Endothelial cell of umbilical vein (primary cell): ENCODE measurements at regions not wholly inside any gene's neighbourhood (a gene's known extent, or its start where the extent isn't known, plus 50 kb on each side); places are given as distances from the start of the nearest gene placed in this dataset.

ENCODE experiments used
- EZH2 ChIP-seq: IDR thresholded peaks from 2 replicates; pipeline ENCODE4 v1.6.1; 2012; ENCODE audit warnings: borderline replicate concordance, low read depth, mild to moderate bottlenecking, moderate library complexity, low read length, inconsistent platforms; ENCODE audit not compliant: severe bottlenecking
- GATA2 ChIP-seq: IDR thresholded peaks from 2 replicates; pipeline ENCODE4 v1.7.0; 2011; ENCODE audit warnings: low read depth, mild to moderate bottlenecking, moderate library complexity, mixed read lengths, low read length; ENCODE audit not compliant: insufficient read length, insufficient read depth
- POLR2A ChIP-seq: IDR thresholded peaks from 2 replicates; pipeline ENCODE4 v1.6.1; 2012; ENCODE audit warnings: low read depth, mild to moderate bottlenecking, control low read depth, low read length
- POLR2AphosphoS5 ChIP-seq: IDR thresholded peaks from 2 replicates; pipeline ENCODE4 v1.6.1; 2012; ENCODE audit warnings: low read depth, mild to moderate bottlenecking, control low read depth, low read length, moderate library complexity; ENCODE audit not compliant: insufficient read depth
- TF ChIP-seq, protein P1 (sequence below), 2 donors: IDR thresholded peaks; 1 replicate in 1 of 2; 2 replicates in 1 of 2; pipeline ENCODE4 v1.5.1; 2011; ENCODE audit warnings: low read length in 2 of 2, mild to moderate bottlenecking in 2 of 2, moderate library complexity in 2 of 2, control low read depth in 1 of 2, inconsistent platforms in 1 of 2, low read depth in 1 of 2; ENCODE audit not compliant: insufficient read depth in 1 of 2; ENCODE audit errors: extremely low read depth in 1 of 2
- TF ChIP-seq, protein P2 (sequence below): IDR thresholded peaks from 2 replicates; pipeline ENCODE4 v1.6.1; 2011; ENCODE audit not compliant: insufficient read depth, insufficient read length

DNA sequence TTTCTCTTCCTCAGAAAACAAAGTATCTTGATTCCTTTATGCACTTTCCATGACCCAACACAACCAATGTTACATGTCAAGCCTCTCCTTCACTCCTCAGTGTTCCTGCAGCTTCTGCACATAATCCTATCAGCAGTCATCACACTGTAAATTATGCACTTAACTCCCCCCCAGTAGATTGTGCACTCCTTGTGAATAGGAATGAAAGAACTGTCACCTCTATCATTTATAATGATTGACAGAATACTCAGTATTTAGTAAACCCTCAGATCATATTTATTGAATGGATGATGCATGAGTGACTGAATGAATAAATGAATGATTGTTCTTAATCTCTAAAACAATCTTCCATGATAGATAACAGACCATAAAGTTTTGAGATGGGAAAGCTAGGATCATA lies 253.3 kb downstream of the HS3ST1 start:
- TF ChIP-seq, protein P1, sequence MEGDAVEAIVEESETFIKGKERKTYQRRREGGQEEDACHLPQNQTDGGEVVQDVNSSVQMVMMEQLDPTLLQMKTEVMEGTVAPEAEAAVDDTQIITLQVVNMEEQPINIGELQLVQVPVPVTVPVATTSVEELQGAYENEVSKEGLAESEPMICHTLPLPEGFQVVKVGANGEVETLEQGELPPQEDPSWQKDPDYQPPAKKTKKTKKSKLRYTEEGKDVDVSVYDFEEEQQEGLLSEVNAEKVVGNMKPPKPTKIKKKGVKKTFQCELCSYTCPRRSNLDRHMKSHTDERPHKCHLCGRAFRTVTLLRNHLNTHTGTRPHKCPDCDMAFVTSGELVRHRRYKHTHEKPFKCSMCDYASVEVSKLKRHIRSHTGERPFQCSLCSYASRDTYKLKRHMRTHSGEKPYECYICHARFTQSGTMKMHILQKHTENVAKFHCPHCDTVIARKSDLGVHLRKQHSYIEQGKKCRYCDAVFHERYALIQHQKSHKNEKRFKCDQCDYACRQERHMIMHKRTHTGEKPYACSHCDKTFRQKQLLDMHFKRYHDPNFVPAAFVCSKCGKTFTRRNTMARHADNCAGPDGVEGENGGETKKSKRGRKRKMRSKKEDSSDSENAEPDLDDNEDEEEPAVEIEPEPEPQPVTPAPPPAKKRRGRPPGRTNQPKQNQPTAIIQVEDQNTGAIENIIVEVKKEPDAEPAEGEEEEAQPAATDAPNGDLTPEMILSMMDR (IDR thresholded peaks at IDR 0.05; ENCODE audit: extremely low read depth in 1 of 2, insufficient read depth in 1 of 2, low read depth in 1 of 2, low read length in 2 of 2) = no peak
- TF ChIP-seq EZH2 (no peak), POLR2AphosphoS5 (no peak), GATA2 (no peak), POLR2A (no peak)
- TF ChIP-seq, protein P2, sequence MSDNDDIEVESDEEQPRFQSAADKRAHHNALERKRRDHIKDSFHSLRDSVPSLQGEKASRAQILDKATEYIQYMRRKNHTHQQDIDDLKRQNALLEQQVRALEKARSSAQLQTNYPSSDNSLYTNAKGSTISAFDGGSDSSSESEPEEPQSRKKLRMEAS = no peak
